DMS53 treated with DMSO at 0.1 percent for 48 hours (cell line): ENCODE measurements at regions not wholly inside any gene's neighbourhood (a gene's known extent, or its start where the extent isn't known, plus 50 kb on each side); places are given as distances from the start of the nearest gene placed in this dataset.
"Not testable (repeated sequence)": the region's sequence is repeated elsewhere in the genome, so short reads cannot be mapped to it uniquely, and the experiment has no call there.

ENCODE experiments used
- DNase-seq: peaks from one replicate; lab custom pipeline; 2025; ENCODE audit not compliant: unreplicated experiment; lab: John Stamatoyannopoulos, UW

- DNase-seq = no peak
These were observed 561.7 kb upstream of the SGO1 start for GRCh38 chr3:20747741-20748140.

DNA sequence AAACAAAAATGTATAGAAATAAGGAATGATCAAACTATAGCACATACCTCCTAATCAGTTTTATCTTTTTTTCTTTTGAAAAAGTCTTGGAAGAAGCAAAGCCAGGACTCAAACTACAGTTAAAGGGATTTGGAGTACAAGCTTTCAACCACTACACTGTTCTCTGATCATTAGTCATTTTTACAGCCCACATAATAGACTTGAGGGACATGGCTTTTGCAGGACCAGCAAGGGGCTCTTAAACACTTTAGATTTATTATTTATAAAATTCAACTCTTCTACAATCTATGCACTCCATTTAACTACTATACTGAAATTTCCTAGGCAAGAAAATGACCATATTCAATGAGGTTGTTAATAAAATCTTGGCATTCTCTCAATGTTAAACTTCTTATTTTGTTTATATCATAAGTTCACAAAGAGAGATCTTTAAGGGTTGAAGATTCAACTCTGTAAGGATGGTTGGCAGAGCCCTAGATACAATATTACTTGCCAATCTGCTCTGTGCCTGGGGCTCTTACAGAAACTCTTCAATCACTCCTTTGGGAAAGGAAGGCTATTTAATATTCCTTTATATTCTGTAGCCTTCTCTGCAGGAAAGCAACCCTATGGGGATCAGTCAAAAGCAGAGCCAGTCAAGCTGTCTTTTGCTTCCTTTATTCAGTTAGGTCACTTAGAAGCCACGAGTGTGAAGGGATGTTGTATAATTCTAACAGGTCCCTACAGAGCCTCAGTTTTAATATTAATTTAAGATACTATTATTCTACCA, 557.7 kb upstream of the SGO1 start:
- no peak for DNase-seq

- no peak for DNase-seq
These were observed 557.0 kb upstream of the SGO1 start for GRCh38 chr3:20742903-20743552.

- no peak for DNase-seq
These were observed 555.4 kb upstream of the SGO1 start for GRCh38 chr3:20741381-20741780.

DNA sequence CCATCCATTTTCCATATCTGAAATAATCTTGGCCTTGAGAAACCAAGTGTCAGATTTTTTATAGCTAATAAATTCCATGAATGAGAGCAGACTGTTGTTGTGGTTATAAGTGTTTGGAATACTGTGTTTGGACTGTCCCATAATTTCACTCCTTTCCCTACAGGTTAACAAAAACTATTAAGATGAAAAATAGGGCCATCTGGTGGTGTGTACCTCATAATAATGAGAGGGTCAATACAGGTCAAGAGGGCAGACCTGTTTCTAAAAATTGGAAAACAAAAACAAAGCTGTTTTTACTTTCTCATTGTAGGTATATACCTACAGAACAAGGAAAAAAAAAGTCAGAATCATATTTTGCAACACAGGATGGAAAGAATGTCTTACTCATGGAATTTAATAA, 553.8 kb upstream of the SGO1 start:
- no peak for DNase-seq

GRCh38 chr3:20736287-20736852, 550.4 kb upstream of the SGO1 start:
- DNase-seq = no peak

DNA sequence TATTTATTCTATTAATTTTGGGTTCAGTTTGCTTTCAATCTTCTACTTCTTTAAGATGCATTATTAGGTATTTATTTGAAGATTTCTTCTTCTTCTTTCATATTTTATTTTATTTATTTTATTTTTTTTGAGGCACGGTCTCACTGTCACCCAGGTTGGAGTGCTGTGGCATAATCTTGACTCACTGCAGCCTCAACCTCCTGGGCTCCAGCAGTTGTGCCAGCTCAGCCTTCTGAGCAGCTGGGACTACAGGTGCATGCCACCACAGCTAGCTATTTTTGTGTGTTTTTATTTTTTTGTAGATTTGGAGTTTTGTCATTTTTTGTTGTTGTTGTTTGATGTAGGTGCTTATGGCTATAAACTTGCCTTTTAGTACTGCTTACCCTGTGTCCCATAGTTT, 543.2 kb upstream of the SGO1 start:
- no peak for DNase-seq

DNA sequence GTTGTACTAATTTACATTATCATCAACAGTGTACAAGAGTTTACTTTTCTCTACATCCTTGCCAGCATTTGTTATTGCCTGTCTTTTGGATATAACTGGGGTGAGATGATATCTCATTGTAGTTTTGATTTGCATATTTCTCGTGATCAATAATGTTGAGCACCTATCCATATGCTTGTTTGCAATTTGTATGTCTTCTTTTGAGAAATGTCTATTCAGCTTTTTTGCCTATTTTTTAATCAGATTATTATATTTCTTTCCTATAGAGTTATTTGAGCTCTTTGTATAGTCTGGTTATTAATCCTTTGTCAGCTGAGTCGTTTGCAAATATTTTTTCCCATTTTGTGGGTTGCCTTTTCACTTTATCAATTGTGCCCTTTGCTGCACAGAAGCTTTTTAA, 540.8 kb upstream of the SGO1 start:
- DNase-seq = no peak

- no peak for DNase-seq
These were observed 538.2 kb upstream of the SGO1 start for GRCh38 chr3:20724241-20724640.

- not testable (repeated sequence) for DNase-seq
These were observed 530.4 kb upstream of the SGO1 start for GRCh38 chr3:20716425-20716824.

DNA sequence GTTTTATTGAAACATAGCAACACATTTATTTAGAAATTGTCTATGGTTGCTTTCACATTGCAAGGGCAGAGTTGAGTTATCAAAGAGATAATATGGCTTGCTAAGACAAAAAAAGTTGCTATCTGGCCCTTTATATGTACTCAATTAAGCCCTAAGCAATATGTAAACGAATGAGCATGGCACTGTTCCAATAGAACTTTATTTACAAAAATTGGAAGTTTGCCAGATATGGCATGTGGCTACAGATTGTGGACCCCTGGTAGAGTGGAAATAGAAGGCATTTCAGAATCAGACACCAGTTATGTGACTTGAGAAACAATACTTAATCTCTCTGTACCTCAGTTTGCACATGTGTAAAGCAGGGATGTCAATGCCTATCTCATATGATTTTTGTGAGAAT, 515.6 kb upstream of the SGO1 start:
- DNase-seq = no peak

GRCh38 chr3:20700714-20701113, 514.7 kb upstream of the SGO1 start:
- no peak for DNase-seq

- DNase-seq = no peak
These were observed 512.9 kb upstream of the SGO1 start for GRCh38 chr3:20698896-20699295.

DNA sequence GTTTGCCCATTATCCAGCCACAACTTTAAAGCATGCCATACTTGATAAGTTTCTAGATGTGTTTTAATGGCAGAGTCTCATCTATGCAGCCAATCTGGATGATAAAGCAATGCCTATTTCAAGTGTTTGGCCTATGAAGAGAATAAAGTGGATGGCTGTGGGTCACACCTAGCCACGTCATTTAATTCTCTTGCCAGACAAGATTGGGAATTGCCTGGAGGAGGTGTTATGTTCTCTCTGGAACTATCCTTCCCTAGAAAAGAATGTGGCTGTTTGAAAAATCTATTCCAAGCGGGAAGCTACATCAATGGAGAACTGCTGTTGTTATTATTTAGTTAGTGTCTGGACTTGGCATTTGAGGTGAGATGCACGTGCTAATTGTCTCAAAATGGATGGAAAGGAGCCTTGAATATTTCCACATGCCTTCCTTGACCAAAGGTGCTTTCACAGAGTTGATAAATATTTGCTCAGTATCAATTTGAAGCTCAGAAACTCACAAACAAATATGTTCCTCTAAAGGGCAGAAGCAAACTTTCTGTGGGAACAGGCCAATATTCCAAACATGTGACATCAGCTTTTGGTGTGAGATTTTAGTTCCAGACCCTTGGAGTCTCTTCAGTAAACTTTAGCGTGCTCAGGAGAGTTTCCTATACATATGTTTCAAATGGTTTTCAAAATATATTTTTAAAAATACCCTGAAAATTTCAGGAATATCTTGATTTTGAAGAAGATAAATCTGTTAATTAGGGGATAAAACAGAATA, 510.6 kb upstream of the SGO1 start:
- no peak for DNase-seq

GRCh38 chr3:20692675-20693074, 506.7 kb upstream of the SGO1 start:
- no peak for DNase-seq

- DNase-seq = no peak
These were observed 497.9 kb upstream of the SGO1 start for GRCh38 chr3:20683910-20684309.

DNA sequence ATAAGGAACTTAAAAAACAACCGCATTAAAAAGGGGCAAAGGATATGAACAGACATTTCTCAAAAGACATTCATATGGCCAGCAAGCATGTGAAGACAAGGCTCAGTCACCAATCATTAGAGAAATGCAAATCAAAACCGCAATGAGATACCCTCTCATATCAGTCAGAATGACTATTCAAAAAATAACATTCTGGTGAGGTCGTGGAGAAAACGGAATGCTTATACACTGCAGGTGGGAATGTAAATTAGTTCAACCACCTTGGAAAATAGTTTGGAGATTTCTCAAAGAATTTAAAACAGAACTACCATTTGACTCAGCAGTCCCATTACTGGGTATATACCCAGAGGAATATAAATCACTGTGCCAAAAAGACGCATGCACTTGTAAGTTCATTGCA, 496.6 kb upstream of the SGO1 start:
- no peak for DNase-seq

DNA sequence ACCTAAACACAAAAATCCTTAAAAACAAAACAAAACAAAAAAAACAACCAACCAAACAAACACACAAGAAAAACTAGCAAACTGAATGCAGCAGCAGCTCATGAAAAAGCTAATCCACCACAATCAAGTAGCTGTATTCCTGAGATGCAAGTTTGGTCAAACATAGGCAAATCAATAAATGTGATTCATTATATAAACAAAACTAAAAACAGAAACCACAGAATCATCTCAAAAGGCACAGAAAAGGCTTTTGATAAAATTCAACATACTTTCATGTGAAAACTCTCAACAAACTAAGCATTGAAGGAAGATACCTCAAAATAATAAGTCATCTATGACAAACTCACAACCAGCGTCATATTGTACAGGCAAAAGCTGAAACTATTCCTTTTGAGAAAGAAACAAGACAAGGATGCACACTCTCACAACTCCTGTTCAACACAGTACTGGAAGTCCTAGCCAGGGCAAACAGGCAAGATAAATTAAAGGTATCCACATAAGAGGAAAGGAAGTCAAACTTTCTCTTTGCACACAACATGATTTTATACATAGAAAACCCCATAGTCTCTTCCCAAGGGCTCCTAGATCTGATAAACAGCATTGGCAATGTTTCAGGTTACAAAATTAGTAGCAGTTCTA, 495.1 kb upstream of the SGO1 start:
- DNase-seq = no peak

DNA sequence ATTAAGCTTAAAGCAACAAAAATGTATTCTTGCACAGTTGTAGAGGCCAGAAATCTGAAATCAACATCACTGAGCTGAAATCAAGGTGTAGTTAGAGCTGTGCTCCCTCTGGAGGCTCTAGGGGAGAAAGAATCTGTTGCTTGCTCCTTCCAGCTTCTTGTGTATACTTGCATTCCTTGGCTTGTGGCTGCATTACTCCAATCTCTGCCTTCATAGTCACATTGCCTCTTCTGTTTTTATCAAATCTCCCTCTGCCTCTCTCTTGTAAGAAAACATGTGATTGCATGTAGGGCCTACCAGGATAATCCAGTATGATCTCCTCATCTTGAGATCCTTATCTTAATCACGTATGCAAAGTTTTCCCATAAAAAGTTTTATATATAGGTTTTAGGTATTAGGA, 487.9 kb upstream of the SGO1 start:
- no peak for DNase-seq

DNA sequence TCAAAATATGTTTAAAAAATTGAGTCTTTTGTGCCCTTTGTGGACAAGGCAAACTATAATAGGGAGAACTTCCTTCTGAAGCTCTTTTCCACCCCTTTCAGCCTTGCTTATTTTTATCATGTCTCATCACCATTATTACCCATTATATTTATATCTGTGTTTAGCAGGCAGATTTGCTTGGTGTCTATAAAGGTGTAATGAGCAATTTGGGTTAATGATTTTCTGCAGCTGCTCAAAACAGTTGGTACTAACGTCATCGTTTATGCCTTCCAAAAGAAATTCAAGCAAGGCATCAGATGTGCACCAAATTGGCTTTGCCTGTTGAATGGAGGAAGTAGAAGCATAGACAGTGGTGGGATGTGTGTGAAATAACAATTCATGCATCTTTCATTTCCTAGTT, 483.7 kb upstream of the SGO1 start:
- DNase-seq = no peak

- DNase-seq = no peak
These were observed 483.2 kb upstream of the SGO1 start for GRCh38 chr3:20669184-20669583.
